Thyroid gland (tissue), 4 donors: ENCODE measurements at regions not wholly inside any gene's neighbourhood (a gene's known extent, or its start where the extent isn't known, plus 50 kb on each side); places are given as distances from the start of the nearest gene placed in this dataset.

ENCODE experiments used
- CTCF ChIP-seq, 6 experiments: fragments of 200-600 bp in 3 of 6; fragments of 450-650 bp in 3 of 6; sonication (generic) in 3 of 6; IDR thresholded peaks; one replicate each; pipeline ENCODE4 v1.5.1; 2016 to 2019; ENCODE audit warnings: antibody characterized with exemption in 6 of 6, mild to moderate bottlenecking in 2 of 6, inconsistent platforms in 1 of 6, moderate library complexity in 1 of 6
- POLR2A ChIP-seq, 2 donors: fragments of 450-650 bp; IDR thresholded peaks; one replicate each; pipeline ENCODE4 v1.6.1; 2017; ENCODE audit warnings: antibody characterized with exemption in 2 of 2, mild to moderate bottlenecking in 2 of 2, moderate library complexity in 1 of 2

DNA sequence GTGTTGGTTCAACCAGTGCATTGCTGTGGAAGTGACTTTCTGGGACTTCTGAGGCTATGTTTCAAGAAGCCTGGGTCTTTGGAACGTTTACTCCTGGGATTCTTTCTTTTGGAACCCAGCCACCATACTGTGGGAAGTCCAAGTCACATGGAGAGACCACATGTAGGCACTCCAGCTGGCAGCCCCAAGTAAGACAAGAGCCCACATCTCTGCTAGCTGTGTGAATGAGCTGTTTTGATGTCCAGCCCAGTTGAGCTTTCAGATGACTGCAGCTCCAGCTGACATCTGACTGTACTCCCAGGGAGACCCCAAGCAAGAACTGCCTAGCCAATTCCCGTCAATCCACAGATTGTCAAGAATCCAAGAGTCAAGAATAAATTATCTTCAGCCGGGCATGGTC, 60.1 kb upstream of the SPATA31D4 start:
- TF ChIP-seq CTCF (IDR thresholded peaks at IDR 0.05), result no peak
- TF ChIP-seq POLR2A (IDR thresholded peaks at IDR 0.05), result no peak
